ENCODE measurements at regions not wholly inside any gene's neighbourhood (a gene's known extent, or its start where the extent isn't known, plus 50 kb on each side); places are given as distances from the start of the nearest gene placed in this dataset.

- no peak overlapping the region for H2AK5ac ChIP-seq (ENCODE audit: low read depth, low read length)
- 97% methylated on average over 2 of the region's 2 CpGs; no CpG with 5 or more reads in 1 of the 2 experiments for WGBS, 2 experiments (ENCODE audit: extremely low coverage in 1 of 2, insufficient coverage in 1 of 2, insufficient read length in 1 of 2, insufficient replicate concordance in 2 of 2, low coverage in 1 of 2, low lambda C conversion rate in 2 of 2, missing lambda C conversion rate in 1 of 2)
- H3K23me2 ChIP-seq (ENCODE audit: low read depth, low read length), result no peaks in the 10 kb centered on the region
- no peak overlapping the region for H3K4ac ChIP-seq (replicated peaks; ENCODE audit: insufficient read length, low read depth, low read length)
- H3K27me3 ChIP-seq (replicated peaks in 1 of 4; ENCODE audit: control insufficient read depth in 3 of 4, extremely low read depth in 1 of 4, insufficient read depth in 3 of 4, low read length in 3 of 4), result no peaks in the 10 kb centered on the region
- no peaks in the 10 kb centered on the region for H3K79me1 ChIP-seq (ENCODE audit: low read depth, low read length)
- H2BK120ac ChIP-seq (replicated peaks; ENCODE audit: low read depth, low read length), result no peak overlapping the region
- H3K9ac ChIP-seq (replicated peaks in 1 of 4; ENCODE audit: extremely low read depth in 1 of 4, low read depth in 3 of 4, low read length in 3 of 4), result no peak overlapping the region
- H3K56ac ChIP-seq (replicated peaks; ENCODE audit: insufficient read length, low read depth, low read length), result no peak overlapping the region
- H3K4me2 ChIP-seq (ENCODE audit: insufficient read depth in 1 of 2, low read depth in 2 of 2, low read length in 2 of 2), result no peak overlapping the region
- H2AFZ ChIP-seq (ENCODE audit: low read length), result no peak overlapping the region
- H4K8ac ChIP-seq (ENCODE audit: extremely low read depth, insufficient read depth, low read length), result no peak overlapping the region
- H3K4me1 ChIP-seq (replicated peaks in 1 of 4; ENCODE audit: control insufficient read depth in 3 of 4, insufficient read depth in 4 of 4, low read length in 3 of 4), result peaks cover 0 to 2% (median 0%) of the 10 kb centered on the region in 4 experiments; a peak in 2 of 7 replicates
- no peak overlapping the region for H3K18ac ChIP-seq (ENCODE audit: extremely low read depth, low read length)
- TF ChIP-seq RBBP5 (IDR thresholded peaks at IDR 0.05; ENCODE audit: borderline replicate concordance, low read depth, low read length), result no peak
- peak; percentile 43; the same call in 1 of the 2 replicates for TF ChIP-seq SRF (IDR thresholded peaks at IDR 0.05; ENCODE audit: low read depth, low read length)
- no peak for TF ChIP-seq TAF7 (optimal IDR thresholded peaks at IDR 0.05; ENCODE audit: borderline replicate concordance, low read depth, low read length)
- peak; percentile 19; the same call in 1 of the 2 replicates for TF ChIP-seq MAFK (IDR thresholded peaks at IDR 0.05; ENCODE audit: low read depth, low read length)
- H2BK20ac ChIP-seq (ENCODE audit: low read length), result no peak overlapping the region
- ChIA-PET CTCF (ENCODE audit: partially characterized antibody) (interaction anchor here (0.9 to 2.6 kb wide), 9 partner anchors 10 to 609 kb away, joined by 3 to 7 read pairs (median 4); no protein-coding TSS in a partner anchor), POLR2A (ENCODE audit: partially characterized antibody) (interaction anchor here (0.6 kb wide), 1 partner anchor 220 kb away, joined by 5 read pairs; no protein-coding TSS in a partner anchor)
- H3K79me2 ChIP-seq (ENCODE audit: control insufficient read depth in 1 of 2, insufficient read depth in 2 of 2, low read length in 2 of 2), result no peaks in the 10 kb centered on the region
- H2BK15ac ChIP-seq (ENCODE audit: low read length), result no peak overlapping the region
- no peak overlapping the region for H2BK12ac ChIP-seq (ENCODE audit: low read depth, low read length)
- FAIRE-seq (no peak), DNase-seq (ENCODE audit: low read depth in 1 of 2, low spot score in 2 of 2) (no peak)
- no peak overlapping the region for H3K23ac ChIP-seq (ENCODE audit: insufficient read length)
- no peaks in the 10 kb centered on the region for H3K36me3 ChIP-seq (ENCODE audit: control insufficient read depth in 2 of 4, insufficient read depth in 4 of 4, low read length in 3 of 4)
- H2BK5ac ChIP-seq (ENCODE audit: low read depth, low read length), result no peak overlapping the region
- H3K9me3 ChIP-seq (ENCODE audit: insufficient read depth in 2 of 2, low read depth in 1 of 2, low read length in 1 of 2), result no peaks in the 10 kb centered on the region
- no peak overlapping the region for H3K4me3 ChIP-seq (ENCODE audit: extremely low read depth in 1 of 4, insufficient read depth in 2 of 4, low read depth in 3 of 4, low read length in 4 of 4)
- H3K27ac ChIP-seq (ENCODE audit: low read depth, low read length), result no peak overlapping the region
- H3K14ac ChIP-seq (ENCODE audit: insufficient read length), result no peak overlapping the region
- no peaks in the 10 kb centered on the region for H4K20me1 ChIP-seq (replicated peaks in 1 of 2; ENCODE audit: control insufficient read depth in 1 of 2, insufficient read depth in 2 of 2, low read length in 2 of 2)
- no peak overlapping the region for H4K5ac ChIP-seq (ENCODE audit: insufficient read length, low read depth, low read length)
- no peak overlapping the region for H4K91ac ChIP-seq (replicated peaks; ENCODE audit: insufficient read length, low read length)
Observed at GRCh38 chr4:24422644-24423043, 161.7 kb downstream of the DHX15 start.
